ENCODE measurements at regions not wholly inside any gene's neighbourhood (a gene's known extent, or its start where the extent isn't known, plus 50 kb on each side); places are given as distances from the start of the nearest gene placed in this dataset.
"Not testable (repeated sequence)": the region's sequence is repeated elsewhere in the genome, so short reads cannot be mapped to it uniquely, and the experiment has no call there.

GRCh38 chr17:43315369-43315768 is 81.6 kb upstream of the RNU2-1 start:
- DNase-seq = no peak

- peak; percentile 20 for DNase-seq
Measured at GRCh38 chr17:43314611-43315011, 80.8 kb upstream of the RNU2-1 start.

GRCh38 chr17:43312011-43312410 is 78.2 kb upstream of the RNU2-1 start:
- DNase-seq = no peak

GRCh38 chr17:43309505-43310332 is 75.9 kb upstream of the RNU2-1 start:
- DNase-seq = peak; percentile 31

- DNase-seq = no peak
Measured at GRCh38 chr17:43308999-43309398, 75.2 kb upstream of the RNU2-1 start.

- DNase-seq = not testable (repeated sequence)
Measured at GRCh38 chr17:43304792-43305191, 71.0 kb upstream of the RNU2-1 start.

- not testable (repeated sequence) for DNase-seq
Measured at GRCh38 chr17:43303049-43303448, 69.3 kb upstream of the RNU2-1 start.

- not testable (repeated sequence) for DNase-seq
Measured at GRCh38 chr17:43299300-43300076, 65.7 kb upstream of the RNU2-1 start.

GRCh38 chr17:43289670-43290069 is 55.9 kb upstream of the RNU2-1 start:
- DNase-seq = not testable (repeated sequence)

- not testable (repeated sequence) for DNase-seq
Measured at GRCh38 chr17:43283606-43284005, 49.8 kb upstream of the RNU2-1 start.
